Ishikawa (cell line): ENCODE measurements at regions not wholly inside any gene's neighbourhood (a gene's known extent, or its start where the extent isn't known, plus 50 kb on each side); places are given as distances from the start of the nearest gene placed in this dataset.
A peak's percentile ranks its signal among the peaks of the same experiment; 100 is the strongest.

Experiments used
- CEBPB ChIP-seq: IDR thresholded peaks from 2 replicates; pipeline ENCODE4 v1.6.1; 2012
- CREB1 ChIP-seq: IDR thresholded peaks from 2 replicates; pipeline ENCODE4 v1.6.1; 2012; ENCODE audit warnings: low read depth
- EGR1 ChIP-seq: IDR thresholded peaks from 2 replicates; pipeline ENCODE4 v1.6.1; 2012
- EP300 ChIP-seq: IDR thresholded peaks from 2 replicates; pipeline ENCODE4 v1.6.1; 2012; ENCODE audit warnings: borderline replicate concordance
- FOXM1 ChIP-seq: IDR thresholded peaks from 2 replicates; pipeline ENCODE4 v1.6.1; 2012; ENCODE audit warnings: low read depth, borderline replicate concordance
- NFIC ChIP-seq: IDR thresholded peaks from 2 replicates; pipeline ENCODE4 v1.6.1; 2012
- RAD21 ChIP-seq: IDR thresholded peaks from 2 replicates; pipeline ENCODE4 v1.6.1; 2012; ENCODE audit warnings: low read depth
- TAF1 ChIP-seq: IDR thresholded peaks from 2 replicates; pipeline ENCODE4 v1.6.1; 2012; ENCODE audit warnings: low read depth, mild to moderate bottlenecking
- TCF12 ChIP-seq: IDR thresholded peaks from 2 replicates; pipeline ENCODE4 v1.6.1; 2012; ENCODE audit warnings: low read depth
- TEAD4 ChIP-seq: IDR thresholded peaks from 2 replicates; pipeline ENCODE4 v1.6.1; 2012
- USF1 ChIP-seq: IDR thresholded peaks from 2 replicates; pipeline ENCODE4 v1.6.1; 2012
- YY1 ChIP-seq: IDR thresholded peaks from 2 replicates; pipeline ENCODE4 v1.6.1; 2012; ENCODE audit warnings: low read depth
- ZBTB7A ChIP-seq: IDR thresholded peaks from 2 replicates; pipeline ENCODE4 v1.6.1; 2012; ENCODE audit warnings: low read depth
- TF ChIP-seq, protein P1 (sequence below): IDR thresholded peaks from 2 replicates; pipeline ENCODE4 v1.6.1; 2012; ENCODE audit warnings: low read depth, mild to moderate bottlenecking
- TF ChIP-seq, protein P2 (sequence below): IDR thresholded peaks from 2 replicates; pipeline ENCODE4 v1.6.1; 2012

DNA sequence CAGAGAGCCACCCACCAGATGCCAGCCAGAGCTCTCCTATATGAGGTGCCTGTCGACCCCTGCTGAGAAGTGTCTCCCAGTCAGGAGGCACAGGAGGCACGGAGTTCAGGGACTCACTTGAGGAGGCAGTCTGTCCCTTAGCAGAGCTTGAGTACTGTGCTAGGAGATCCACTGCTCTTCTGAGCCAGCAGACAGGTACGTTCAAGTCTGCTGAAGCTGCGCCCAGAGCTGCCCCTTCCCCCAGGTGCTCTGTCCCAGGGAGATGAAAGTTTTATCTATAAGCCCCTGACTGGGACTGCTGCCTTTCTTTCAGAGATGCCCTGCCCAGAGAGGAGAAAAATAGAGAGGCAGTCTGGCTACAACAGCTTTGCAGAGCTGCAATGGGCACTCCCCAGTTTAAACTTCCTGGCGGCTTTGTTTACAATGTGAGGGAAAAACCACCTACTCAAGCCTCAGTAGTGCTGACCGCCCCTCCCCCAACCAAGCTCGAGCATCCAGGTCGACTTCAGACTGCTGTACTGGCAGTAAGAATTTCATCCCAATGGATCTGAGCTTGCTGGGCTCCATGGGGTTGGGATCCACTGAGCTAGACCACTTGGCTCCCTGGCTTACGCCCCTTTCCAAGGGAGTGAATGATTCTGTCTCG, 146.7 kb upstream of the USP15 start:
- no peak for TF ChIP-seq EP300
- no peak for TF ChIP-seq TEAD4
- no peak for TF ChIP-seq ZBTB7A
- TF ChIP-seq, protein P1, sequence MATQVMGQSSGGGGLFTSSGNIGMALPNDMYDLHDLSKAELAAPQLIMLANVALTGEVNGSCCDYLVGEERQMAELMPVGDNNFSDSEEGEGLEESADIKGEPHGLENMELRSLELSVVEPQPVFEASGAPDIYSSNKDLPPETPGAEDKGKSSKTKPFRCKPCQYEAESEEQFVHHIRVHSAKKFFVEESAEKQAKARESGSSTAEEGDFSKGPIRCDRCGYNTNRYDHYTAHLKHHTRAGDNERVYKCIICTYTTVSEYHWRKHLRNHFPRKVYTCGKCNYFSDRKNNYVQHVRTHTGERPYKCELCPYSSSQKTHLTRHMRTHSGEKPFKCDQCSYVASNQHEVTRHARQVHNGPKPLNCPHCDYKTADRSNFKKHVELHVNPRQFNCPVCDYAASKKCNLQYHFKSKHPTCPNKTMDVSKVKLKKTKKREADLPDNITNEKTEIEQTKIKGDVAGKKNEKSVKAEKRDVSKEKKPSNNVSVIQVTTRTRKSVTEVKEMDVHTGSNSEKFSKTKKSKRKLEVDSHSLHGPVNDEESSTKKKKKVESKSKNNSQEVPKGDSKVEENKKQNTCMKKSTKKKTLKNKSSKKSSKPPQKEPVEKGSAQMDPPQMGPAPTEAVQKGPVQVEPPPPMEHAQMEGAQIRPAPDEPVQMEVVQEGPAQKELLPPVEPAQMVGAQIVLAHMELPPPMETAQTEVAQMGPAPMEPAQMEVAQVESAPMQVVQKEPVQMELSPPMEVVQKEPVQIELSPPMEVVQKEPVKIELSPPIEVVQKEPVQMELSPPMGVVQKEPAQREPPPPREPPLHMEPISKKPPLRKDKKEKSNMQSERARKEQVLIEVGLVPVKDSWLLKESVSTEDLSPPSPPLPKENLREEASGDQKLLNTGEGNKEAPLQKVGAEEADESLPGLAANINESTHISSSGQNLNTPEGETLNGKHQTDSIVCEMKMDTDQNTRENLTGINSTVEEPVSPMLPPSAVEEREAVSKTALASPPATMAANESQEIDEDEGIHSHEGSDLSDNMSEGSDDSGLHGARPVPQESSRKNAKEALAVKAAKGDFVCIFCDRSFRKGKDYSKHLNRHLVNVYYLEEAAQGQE = no peak
- no peak for TF ChIP-seq EGR1
- no peak for TF ChIP-seq TAF1
- no peak for TF ChIP-seq RAD21
- no peak for TF ChIP-seq FOXM1
- TF ChIP-seq CEBPB = no peak
- TF ChIP-seq NFIC = no peak
- no peak for TF ChIP-seq YY1
- no peak for TF ChIP-seq USF1
- no peak for TF ChIP-seq CREB1

DNA sequence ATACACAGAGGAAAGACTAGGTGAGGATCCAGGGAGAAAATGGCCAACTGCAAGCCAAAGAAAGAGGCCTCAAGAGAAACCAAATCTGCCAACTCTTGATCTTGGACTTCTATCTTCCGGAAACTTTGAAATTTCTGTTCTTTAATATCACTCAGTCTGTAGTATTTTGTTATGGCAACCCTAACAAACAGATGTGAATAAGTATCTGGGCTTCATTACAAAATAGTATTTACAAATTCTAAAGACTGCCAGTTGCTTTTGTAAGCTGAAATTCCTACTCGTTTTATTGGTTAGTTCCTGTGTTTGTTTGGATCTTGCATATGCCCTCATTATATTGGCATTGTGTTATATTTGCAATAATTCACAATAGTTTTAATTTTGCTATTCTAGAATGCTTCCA, 143.2 kb upstream of the USP15 start:
- TF ChIP-seq TEAD4 (no peak), ZBTB7A (no peak)
- TF ChIP-seq, protein P2, sequence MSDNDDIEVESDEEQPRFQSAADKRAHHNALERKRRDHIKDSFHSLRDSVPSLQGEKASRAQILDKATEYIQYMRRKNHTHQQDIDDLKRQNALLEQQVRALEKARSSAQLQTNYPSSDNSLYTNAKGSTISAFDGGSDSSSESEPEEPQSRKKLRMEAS = no peak

- TF ChIP-seq RAD21 (peak; percentile 73), NFIC (no peak)
These were observed 136.4 kb upstream of the USP15 start for GRCh38 chr12:62123721-62124203.

- no peak for TF ChIP-seq YY1
- no peak for TF ChIP-seq RAD21
- TF ChIP-seq TCF12 = no peak
- TF ChIP-seq CREB1 = no peak
- TF ChIP-seq TEAD4 = no peak
- TF ChIP-seq EGR1 = no peak
- TF ChIP-seq FOXM1 = no peak
- TF ChIP-seq EP300 = no peak
- TF ChIP-seq, protein P2 = no peak
- no peak for TF ChIP-seq NFIC
- TF ChIP-seq CEBPB = no peak
These were observed 132.7 kb upstream of the USP15 start for GRCh38 chr12:62127516-62127915.

GRCh38 chr12:62128175-62128975, 131.8 kb upstream of the USP15 start:
- TF ChIP-seq FOXM1 (no peak), TAF1 (no peak), YY1 (no peak), USF1 (no peak), TCF12 (no peak), CREB1 (no peak), TEAD4 (no peak), EP300 (no peak)
- TF ChIP-seq, protein P1 = no peak

- no peak for TF ChIP-seq CEBPB
- TF ChIP-seq EGR1 = no peak
- no peak for TF ChIP-seq ZBTB7A
- no peak for TF ChIP-seq TCF12
- no peak for TF ChIP-seq TEAD4
- no peak for TF ChIP-seq NFIC
- no peak for TF ChIP-seq CREB1
- TF ChIP-seq, protein P1 = no peak
- TF ChIP-seq TAF1 = no peak
- TF ChIP-seq YY1 = no peak
- no peak for TF ChIP-seq RAD21
- TF ChIP-seq, protein P2 = no peak
- no peak for TF ChIP-seq FOXM1
- no peak for TF ChIP-seq USF1
- TF ChIP-seq EP300 = no peak
These were observed 130.9 kb upstream of the USP15 start for GRCh38 chr12:62129291-62129690.
